ENCODE measurements at regions not wholly inside any gene's neighbourhood (a gene's known extent, or its start where the extent isn't known, plus 50 kb on each side); places are given as distances from the start of the nearest gene placed in this dataset.

GRCh38 chr7:10212649-10213048 is 761.0 kb upstream of the PHF14 start:
- TF ChIP-seq CTCF (IDR thresholded peaks at IDR 0.05; ENCODE audit: insufficient read depth, low read depth, low read length) = no peak
- no peak for TF ChIP-seq EZH2 (IDR thresholded peaks at IDR 0.05; ENCODE audit: insufficient read depth, low read length)

Data from astrocyte (in vitro differentiated cells and primary cell).